NB4 (cell line): ENCODE measurements at regions not wholly inside any gene's neighbourhood (a gene's known extent, or its start where the extent isn't known, plus 50 kb on each side); places are given as distances from the start of the nearest gene placed in this dataset.

Source experiments
- CTCF ChIP-seq: IDR thresholded peaks from one replicate; pipeline ENCODE4 v1.5.1; 2012; ENCODE audit warnings: low read depth, low read length
- MAX ChIP-seq: IDR thresholded peaks from 2 replicates; pipeline ENCODE4 v1.6.1; 2011; ENCODE audit warnings: low read depth, low read length
- MYC ChIP-seq: IDR thresholded peaks from 2 replicates; pipeline ENCODE4 v1.6.1; 2011; ENCODE audit warnings: low read depth, low read length
- POLR2A ChIP-seq: IDR thresholded peaks from 2 replicates; pipeline ENCODE4 v1.6.1; 2011; ENCODE audit warnings: mild to moderate bottlenecking; ENCODE audit not compliant: insufficient read length; ENCODE audit errors: extremely low read depth

- TF ChIP-seq CTCF (no peak), POLR2A (no peak), MYC (no peak), MAX (no peak)
Observed at GRCh38 chr9:24953070-24953469, 407.4 kb upstream of the IZUMO3 start.
